ENCODE measurements at regions not wholly inside any gene's neighbourhood (a gene's known extent, or its start where the extent isn't known, plus 50 kb on each side); places are given as distances from the start of the nearest gene placed in this dataset.

DNA sequence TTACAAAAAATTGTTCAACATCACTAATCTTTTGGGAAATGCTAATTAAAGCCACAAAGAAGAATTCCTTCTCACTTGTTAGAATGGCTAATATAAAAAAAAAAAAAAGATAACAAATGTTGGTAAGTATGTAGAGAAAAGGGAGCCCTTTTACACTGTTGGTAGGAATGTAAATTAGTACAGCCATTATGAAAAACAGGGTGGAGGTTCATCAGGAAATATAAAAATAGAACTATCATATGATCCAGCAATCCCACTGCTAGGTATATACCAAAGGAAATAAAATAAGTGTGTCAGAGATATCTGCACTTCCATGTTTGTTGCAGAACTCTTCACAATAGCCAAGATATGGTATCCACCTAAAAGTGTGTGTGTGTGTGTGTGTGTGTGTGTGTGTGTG lies 83.5 kb upstream of the RGMB start:
- H3K4me2 ChIP-seq (ENCODE audit: low read length) = no peak overlapping the region
- no peaks in the 10 kb centered on the region for H3K36me3 ChIP-seq (ENCODE audit: insufficient read depth, low read length)
- no peaks in the 10 kb centered on the region for H3K27me3 ChIP-seq (ENCODE audit: insufficient read depth, low read length)
- no peaks in the 10 kb centered on the region for H4K20me1 ChIP-seq (ENCODE audit: insufficient read depth, low read length)
- peaks cover 3% of the 10 kb centered on the region for H3K9me3 Mint-ChIP-seq (ENCODE audit: unreplicated experiment)
- H2AFZ ChIP-seq (ENCODE audit: low read depth, low read length) = no peak overlapping the region
- H3K4me1 Mint-ChIP-seq (ENCODE audit: low read depth, unreplicated experiment) = no peaks in the 10 kb centered on the region
- no peak overlapping the region for H3K9ac ChIP-seq (ENCODE audit: low read length)
- no peak overlapping the region for H3K4me3 ChIP-seq (ENCODE audit: insufficient read depth, low read depth, low read length)
- FAIRE-seq = no peak
- no peak overlapping the region for H3K27ac Mint-ChIP-seq (ENCODE audit: unreplicated experiment)
- no peak for DNase-seq (ENCODE audit: low read depth)
- H3K27me3 Mint-ChIP-seq (ENCODE audit: low read depth, unreplicated experiment) = no peaks in the 10 kb centered on the region
- no peaks in the 10 kb centered on the region for H3K79me2 ChIP-seq (ENCODE audit: insufficient read depth, low read length)
- no peaks in the 10 kb centered on the region for H3K36me3 Mint-ChIP-seq (ENCODE audit: low read depth, unreplicated experiment)
- no peak overlapping the region for H3K4me3 Mint-ChIP-seq (ENCODE audit: unreplicated experiment)
- TF ChIP-seq EZH2 (IDR thresholded peaks at IDR 0.05; ENCODE audit: insufficient read depth, low read length) (no peak), CTCF (IDR thresholded peaks at IDR 0.05; ENCODE audit: insufficient read depth, low read depth, low read length) (no peak)
- no peak overlapping the region for H3K27ac ChIP-seq (ENCODE audit: low read depth, low read length)
- H3K9me3 ChIP-seq (ENCODE audit: insufficient read depth, low read depth, low read length) = no peaks in the 10 kb centered on the region
- H3K4me1 ChIP-seq (ENCODE audit: insufficient read depth, low read length) = no peaks in the 10 kb centered on the region

GRCh38 chr5:98694902-98695301 lies 78.6 kb upstream of the RGMB start:
- H3K36me3 Mint-ChIP-seq (ENCODE audit: low read depth, unreplicated experiment) = no peaks in the 10 kb centered on the region
- Histone ChIP-seq H3K4me3 (ENCODE audit: insufficient read depth, low read depth, low read length) (no peak overlapping the region), H3K4me2 (ENCODE audit: low read length) (no peak overlapping the region), H4K20me1 (ENCODE audit: insufficient read depth, low read length) (no peaks in the 10 kb centered on the region), H2AFZ (ENCODE audit: low read depth, low read length) (no peak overlapping the region), H3K9ac (ENCODE audit: low read length) (no peak overlapping the region), H3K9me3 (ENCODE audit: insufficient read depth, low read depth, low read length) (no peaks in the 10 kb centered on the region), H3K4me1 (ENCODE audit: insufficient read depth, low read length) (no peaks in the 10 kb centered on the region), H3K27me3 (ENCODE audit: insufficient read depth, low read length) (no peaks in the 10 kb centered on the region), H3K79me2 (ENCODE audit: insufficient read depth, low read length) (no peaks in the 10 kb centered on the region), H3K36me3 (ENCODE audit: insufficient read depth, low read length) (no peaks in the 10 kb centered on the region), H3K27ac (ENCODE audit: low read depth, low read length) (no peak overlapping the region)
- no peak overlapping the region for H3K27ac Mint-ChIP-seq (ENCODE audit: unreplicated experiment)
- H3K9me3 Mint-ChIP-seq (ENCODE audit: unreplicated experiment) = peaks cover 5% of the 10 kb centered on the region
- FAIRE-seq (no peak), DNase-seq (ENCODE audit: low read depth) (no peak)
- H3K27me3 Mint-ChIP-seq (ENCODE audit: low read depth, unreplicated experiment) = no peaks in the 10 kb centered on the region
- H3K4me3 Mint-ChIP-seq (ENCODE audit: unreplicated experiment) = no peak overlapping the region
- TF ChIP-seq CTCF (IDR thresholded peaks at IDR 0.05; ENCODE audit: insufficient read depth, low read depth, low read length) (no peak), EZH2 (IDR thresholded peaks at IDR 0.05; ENCODE audit: insufficient read depth, low read length) (no peak)
- H3K4me1 Mint-ChIP-seq (ENCODE audit: low read depth, unreplicated experiment) = no peaks in the 10 kb centered on the region

GRCh38 chr5:98698359-98698758 lies 75.1 kb upstream of the RGMB start:
- H3K9ac ChIP-seq (ENCODE audit: low read length) = no peak overlapping the region
- FAIRE-seq (no peak), DNase-seq (ENCODE audit: low read depth) (peak; percentile 57)
- no peak overlapping the region for H3K4me3 Mint-ChIP-seq (ENCODE audit: unreplicated experiment)
- H3K4me1 Mint-ChIP-seq (ENCODE audit: low read depth, unreplicated experiment) = no peaks in the 10 kb centered on the region
- no peaks in the 10 kb centered on the region for H3K36me3 ChIP-seq (ENCODE audit: insufficient read depth, low read length)
- no peak overlapping the region for H3K27ac Mint-ChIP-seq (ENCODE audit: unreplicated experiment)
- H4K20me1 ChIP-seq (ENCODE audit: insufficient read depth, low read length) = no peaks in the 10 kb centered on the region
- no peaks in the 10 kb centered on the region for H3K36me3 Mint-ChIP-seq (ENCODE audit: low read depth, unreplicated experiment)
- H3K9me3 ChIP-seq (ENCODE audit: insufficient read depth, low read depth, low read length) = peaks cover 3% of the 10 kb centered on the region
- H3K27me3 ChIP-seq (ENCODE audit: insufficient read depth, low read length) = no peaks in the 10 kb centered on the region
- no peak overlapping the region for H3K4me2 ChIP-seq (ENCODE audit: low read length)
- no peak overlapping the region for H2AFZ ChIP-seq (ENCODE audit: low read depth, low read length)
- peaks cover 12% of the 10 kb centered on the region for H3K9me3 Mint-ChIP-seq (ENCODE audit: unreplicated experiment)
- no peaks in the 10 kb centered on the region for H3K4me1 ChIP-seq (ENCODE audit: insufficient read depth, low read length)
- TF ChIP-seq EZH2 (IDR thresholded peaks at IDR 0.05; ENCODE audit: insufficient read depth, low read length) (no peak), CTCF (IDR thresholded peaks at IDR 0.05; ENCODE audit: insufficient read depth, low read depth, low read length) (no peak)
- no peak overlapping the region for H3K4me3 ChIP-seq (ENCODE audit: insufficient read depth, low read depth, low read length)
- H3K27me3 Mint-ChIP-seq (ENCODE audit: low read depth, unreplicated experiment) = no peaks in the 10 kb centered on the region
- H3K27ac ChIP-seq (ENCODE audit: low read depth, low read length) = no peak overlapping the region
- H3K79me2 ChIP-seq (ENCODE audit: insufficient read depth, low read length) = no peaks in the 10 kb centered on the region
